ENCODE measurements at regions not wholly inside any gene's neighbourhood (a gene's known extent, or its start where the extent isn't known, plus 50 kb on each side); places are given as distances from the start of the nearest gene placed in this dataset.

DNA sequence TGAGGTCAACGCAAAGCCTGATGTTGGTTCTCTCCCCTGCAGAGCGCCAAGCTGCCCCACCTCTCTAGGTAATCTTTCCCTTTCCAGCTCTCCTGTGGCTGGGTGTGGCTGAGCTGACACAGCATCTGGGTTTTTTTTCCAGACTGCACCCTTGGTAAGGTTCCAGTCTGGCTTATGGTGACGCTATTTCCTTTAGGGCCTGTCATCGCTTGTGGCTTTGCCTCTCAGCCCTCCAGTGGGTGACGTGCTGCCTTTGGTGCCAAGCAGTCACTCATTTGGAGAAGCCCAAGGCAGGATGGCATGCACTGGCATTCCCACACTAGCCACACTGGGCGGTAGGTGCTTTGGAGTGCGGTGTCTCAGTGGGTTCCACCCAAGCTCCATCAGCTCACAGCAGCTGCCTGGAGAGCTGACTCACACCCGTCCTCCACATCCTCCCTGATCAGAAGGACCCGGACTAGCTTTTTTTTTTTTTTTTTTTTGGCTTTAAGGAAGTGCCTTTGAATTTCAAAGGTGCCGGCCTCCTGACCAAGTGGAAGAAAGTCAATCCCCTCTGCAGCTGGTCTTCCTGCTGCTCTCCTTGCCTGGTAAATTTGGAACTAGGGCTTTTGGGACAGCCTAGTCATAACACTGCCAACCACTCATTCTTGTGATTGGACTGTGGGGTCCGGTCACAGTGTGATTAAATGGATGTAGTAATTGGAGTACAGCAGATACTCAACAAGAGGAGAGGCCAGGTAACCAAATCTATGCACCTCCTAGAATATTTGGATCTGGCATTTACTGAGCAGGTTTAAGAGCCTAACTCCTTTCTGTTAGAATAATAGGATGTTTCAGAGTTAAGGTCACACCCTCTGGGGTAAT, 153.6 kb downstream of the CD83 start:
- Histone ChIP-seq H3F3A (ENCODE audit: control insufficient read depth, insufficient read depth) (no peaks in the 10 kb centered on the region), H3K4me3 (ENCODE audit: low read length) (no peak overlapping the region), H3K9me3 (ENCODE audit: control insufficient read depth, insufficient read depth, low read length) (peaks cover 10% of the 10 kb centered on the region), H3K4me2 (ENCODE audit: low read length) (no peak overlapping the region), H3K4me1 (ENCODE audit: control insufficient read depth, low read length) (peaks cover 54% of the 10 kb centered on the region), H4K20me1 (ENCODE audit: control insufficient read depth, insufficient read depth, low read depth, low read length) (no peaks in the 10 kb centered on the region), H3K27ac (ENCODE audit: low read depth, low read length) (no peak overlapping the region), H3K36me3 (ENCODE audit: control insufficient read depth, low read length) (no peaks in the 10 kb centered on the region), H3K9me2 (replicated peaks; ENCODE audit: control insufficient read depth, low read length) (no peaks in the 10 kb centered on the region), H3K27me3 (ENCODE audit: control insufficient read depth, low read length) (no peaks in the 10 kb centered on the region), H3K79me2 (ENCODE audit: control insufficient read depth, low read length) (no peaks in the 10 kb centered on the region)
- no peak for TF ChIP-seq EZH2phosphoT487 (IDR thresholded peaks at IDR 0.05; ENCODE audit: borderline replicate concordance, low read length)
- TF ChIP-seq, protein P1, sequence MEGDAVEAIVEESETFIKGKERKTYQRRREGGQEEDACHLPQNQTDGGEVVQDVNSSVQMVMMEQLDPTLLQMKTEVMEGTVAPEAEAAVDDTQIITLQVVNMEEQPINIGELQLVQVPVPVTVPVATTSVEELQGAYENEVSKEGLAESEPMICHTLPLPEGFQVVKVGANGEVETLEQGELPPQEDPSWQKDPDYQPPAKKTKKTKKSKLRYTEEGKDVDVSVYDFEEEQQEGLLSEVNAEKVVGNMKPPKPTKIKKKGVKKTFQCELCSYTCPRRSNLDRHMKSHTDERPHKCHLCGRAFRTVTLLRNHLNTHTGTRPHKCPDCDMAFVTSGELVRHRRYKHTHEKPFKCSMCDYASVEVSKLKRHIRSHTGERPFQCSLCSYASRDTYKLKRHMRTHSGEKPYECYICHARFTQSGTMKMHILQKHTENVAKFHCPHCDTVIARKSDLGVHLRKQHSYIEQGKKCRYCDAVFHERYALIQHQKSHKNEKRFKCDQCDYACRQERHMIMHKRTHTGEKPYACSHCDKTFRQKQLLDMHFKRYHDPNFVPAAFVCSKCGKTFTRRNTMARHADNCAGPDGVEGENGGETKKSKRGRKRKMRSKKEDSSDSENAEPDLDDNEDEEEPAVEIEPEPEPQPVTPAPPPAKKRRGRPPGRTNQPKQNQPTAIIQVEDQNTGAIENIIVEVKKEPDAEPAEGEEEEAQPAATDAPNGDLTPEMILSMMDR (IDR thresholded peaks at IDR 0.05; ENCODE audit: low read depth, low read length, poor library complexity, severe bottlenecking): no peak

- Histone ChIP-seq H3K9me2 (replicated peaks; ENCODE audit: control insufficient read depth, low read length) (no peaks in the 10 kb centered on the region), H3K36me3 (ENCODE audit: control insufficient read depth, low read length) (no peaks in the 10 kb centered on the region), H3K4me1 (ENCODE audit: control insufficient read depth, low read length) (peaks cover 54% of the 10 kb centered on the region), H3F3A (ENCODE audit: control insufficient read depth, insufficient read depth) (peaks cover 9% of the 10 kb centered on the region), H3K9me3 (ENCODE audit: control insufficient read depth, insufficient read depth, low read length) (peaks cover 10% of the 10 kb centered on the region), H3K4me3 (ENCODE audit: low read length) (no peak overlapping the region), H3K79me2 (ENCODE audit: control insufficient read depth, low read length) (no peaks in the 10 kb centered on the region), H3K4me2 (ENCODE audit: low read length) (no peak overlapping the region), H4K20me1 (ENCODE audit: control insufficient read depth, insufficient read depth, low read depth, low read length) (no peaks in the 10 kb centered on the region), H3K27ac (ENCODE audit: low read depth, low read length) (no peak overlapping the region), H3K27me3 (ENCODE audit: control insufficient read depth, low read length) (no peaks in the 10 kb centered on the region)
- no peak for TF ChIP-seq EZH2phosphoT487 (IDR thresholded peaks at IDR 0.05; ENCODE audit: borderline replicate concordance, low read length)
- TF ChIP-seq, protein P1 (IDR thresholded peaks at IDR 0.05; ENCODE audit: low read depth, low read length, poor library complexity, severe bottlenecking): no peak
Measured at GRCh38 chr6:14271789-14272736, 154.5 kb downstream of the CD83 start.

GRCh38 chr6:14272737-14273085, 155.1 kb downstream of the CD83 start:
- no peak overlapping the region for H3K27ac ChIP-seq (ENCODE audit: low read depth, low read length)
- H3K27me3 ChIP-seq (ENCODE audit: control insufficient read depth, low read length): no peaks in the 10 kb centered on the region
- H3K4me3 ChIP-seq (ENCODE audit: low read length): no peak overlapping the region
- peaks cover 10% of the 10 kb centered on the region for H3K9me3 ChIP-seq (ENCODE audit: control insufficient read depth, insufficient read depth, low read length)
- TF ChIP-seq, protein P1 (IDR thresholded peaks at IDR 0.05; ENCODE audit: low read depth, low read length, poor library complexity, severe bottlenecking): no peak
- TF ChIP-seq EZH2phosphoT487 (IDR thresholded peaks at IDR 0.05; ENCODE audit: borderline replicate concordance, low read length): no peak
- no peaks in the 10 kb centered on the region for H3K9me2 ChIP-seq (replicated peaks; ENCODE audit: control insufficient read depth, low read length)
- H3K79me2 ChIP-seq (ENCODE audit: control insufficient read depth, low read length): no peaks in the 10 kb centered on the region
- H4K20me1 ChIP-seq (ENCODE audit: control insufficient read depth, insufficient read depth, low read depth, low read length): no peaks in the 10 kb centered on the region
- H3K4me1 ChIP-seq (ENCODE audit: control insufficient read depth, low read length): peaks cover 59% of the 10 kb centered on the region
- no peak overlapping the region for H3K4me2 ChIP-seq (ENCODE audit: low read length)
- H3K36me3 ChIP-seq (ENCODE audit: control insufficient read depth, low read length): peaks cover 6% of the 10 kb centered on the region; the same call in 1 of the 2 replicates
- peaks cover 12% of the 10 kb centered on the region for H3F3A ChIP-seq (ENCODE audit: control insufficient read depth, insufficient read depth)
